ENCODE measurements at regions not wholly inside any gene's neighbourhood (a gene's known extent, or its start where the extent isn't known, plus 50 kb on each side); places are given as distances from the start of the nearest gene placed in this dataset.

GRCh38 chr10:131646551-131647525, 254.0 kb upstream of the PPP2R2D start:
- intact Hi-C loops (cut with micrococcal nuclease; ENCODE audit: unreplicated experiment), result no loop called here
- ChIA-PET CTCF (no interaction called here), POLR2A (interaction anchor here (0.8 kb wide), 1 partner anchor 11 kb away, joined by 4 read pairs; no protein-coding TSS in a partner anchor), SMC1A (ENCODE audit: uncharacterized antibody, unreplicated experiment) (no interaction called here), RAD21 (ENCODE audit: unreplicated experiment) (no interaction called here)
- no TSS peak for BruUV-seq (replicated peaks)
- Histone ChIP-seq H3K9me3 (replicated peaks; ENCODE audit: control insufficient read depth, insufficient read depth, low read length) (no peaks in the 10 kb centered on the region; the same call in 2 of the 3 replicates), H3K4me1 (ENCODE audit: control insufficient read depth, insufficient read depth, low read length) (peaks cover 5% of the 10 kb centered on the region), H3K9ac (ENCODE audit: control insufficient read depth, insufficient read depth, low read length) (no peak overlapping the region), H3K79me2 (ENCODE audit: control insufficient read depth, insufficient read depth, low read length) (no peaks in the 10 kb centered on the region), H3K27me3 (replicated peaks in 1 of 2; ENCODE audit: control insufficient read depth in 2 of 2, insufficient read depth in 2 of 2, low read length in 1 of 2) (no peaks in the 10 kb centered on the region), H3K36me3 (ENCODE audit: control insufficient read depth in 2 of 2, insufficient read depth in 2 of 2, low read length in 1 of 2) (no peaks in the 10 kb centered on the region), H2AFZ (ENCODE audit: control insufficient read depth, low read depth, low read length) (no peak overlapping the region), H3K4me3 (no peak overlapping the region), H3K27ac (ENCODE audit: control insufficient read depth, insufficient read depth) (no peak overlapping the region), H3K4me2 (ENCODE audit: control insufficient read depth, insufficient read depth) (no peak overlapping the region), H4K20me1 (ENCODE audit: control insufficient read depth, insufficient read depth) (no peaks in the 10 kb centered on the region)
- TF ChIP-seq ETV6 (conservative IDR thresholded peaks at IDR 0.05 in 1 of 2, IDR thresholded peaks at IDR 0.05 in 1 of 2; ENCODE audit: borderline replicate concordance in 1 of 2, low read depth in 1 of 2) (no peak), WRNIP1 (IDR thresholded peaks at IDR 0.05; ENCODE audit: borderline replicate concordance, low read depth, low read length) (no peak), PML (IDR thresholded peaks at IDR 0.05; ENCODE audit: low read length) (no peak), HCFC1 (IDR thresholded peaks at IDR 0.05; ENCODE audit: low read length) (no peak), ZNF687 (IDR thresholded peaks at IDR 0.05) (no peak), FOS (IDR thresholded peaks at IDR 0.05; ENCODE audit: borderline replicate concordance, extremely low read depth, insufficient read length) (no peak)
- FAIRE-seq (no peak), ATAC-seq (no peak), DNase-seq (ENCODE audit: low read depth, low spot score) (no peak)
- in situ Hi-C loops (cut with MboI), result no loop called here
- WGBS (ENCODE audit: insufficient coverage, insufficient replicate concordance, low lambda C conversion rate, missing lambda C conversion rate), result 33% methylated on average over 28 of the region's 30 CpGs
